ENCODE measurements at regions not wholly inside any gene's neighbourhood (a gene's known extent, or its start where the extent isn't known, plus 50 kb on each side); places are given as distances from the start of the nearest gene placed in this dataset.
"Not testable (repeated sequence)": the region's sequence is repeated elsewhere in the genome, so short reads cannot be mapped to it uniquely, and the experiment has no call there.

- H3K4me1 ChIP-seq (ENCODE audit: control insufficient read depth in 2 of 2, insufficient read depth in 2 of 2, low read length in 2 of 2) = no peaks in the 10 kb centered on the region
- no peaks in the 10 kb centered on the region for H3K9me3 ChIP-seq (ENCODE audit: control insufficient read depth in 2 of 2, low read length in 2 of 2)
- H3K27me3 ChIP-seq (ENCODE audit: control insufficient read depth in 2 of 2, insufficient read depth in 2 of 2, low read length in 2 of 2) = no peaks in the 10 kb centered on the region
- H3K4me3 ChIP-seq (ENCODE audit: low read length in 2 of 2) = no peak overlapping the region
- no peak overlapping the region for H3K9ac ChIP-seq (ENCODE audit: low read depth in 1 of 2, low read length in 2 of 2)
- H3K36me3 ChIP-seq (ENCODE audit: control insufficient read depth in 2 of 2, insufficient read depth in 2 of 2, low read length in 2 of 2) = no peaks in the 10 kb centered on the region
- no peak overlapping the region for H3K27ac ChIP-seq (ENCODE audit: low read depth in 2 of 2, low read length in 2 of 2)
Measured at GRCh38 chr3:94394885-94395284, 332.0 kb downstream of the NSUN3 start.

GRCh38 chr3:94395851-94396250 lies 333.0 kb downstream of the NSUN3 start:
- Histone ChIP-seq H3K4me1 (ENCODE audit: control insufficient read depth in 2 of 2, insufficient read depth in 2 of 2, low read length in 2 of 2) (no peaks in the 10 kb centered on the region), H3K27ac (ENCODE audit: low read depth in 2 of 2, low read length in 2 of 2) (no peak overlapping the region), H3K4me3 (ENCODE audit: low read length in 2 of 2) (no peak overlapping the region), H3K9me3 (ENCODE audit: control insufficient read depth in 2 of 2, low read length in 2 of 2) (no peaks in the 10 kb centered on the region), H3K9ac (ENCODE audit: low read depth in 1 of 2, low read length in 2 of 2) (no peak overlapping the region), H3K36me3 (ENCODE audit: control insufficient read depth in 2 of 2, insufficient read depth in 2 of 2, low read length in 2 of 2) (no peaks in the 10 kb centered on the region), H3K27me3 (ENCODE audit: control insufficient read depth in 2 of 2, insufficient read depth in 2 of 2, low read length in 2 of 2) (no peaks in the 10 kb centered on the region)

- Histone ChIP-seq H3K9me3 (ENCODE audit: control insufficient read depth in 2 of 2, low read length in 2 of 2) (no peaks in the 10 kb centered on the region), H3K9ac (ENCODE audit: low read depth in 1 of 2, low read length in 2 of 2) (no peak overlapping the region), H3K4me3 (ENCODE audit: low read length in 2 of 2) (no peak overlapping the region), H3K36me3 (ENCODE audit: control insufficient read depth in 2 of 2, insufficient read depth in 2 of 2, low read length in 2 of 2) (no peaks in the 10 kb centered on the region), H3K27ac (ENCODE audit: low read depth in 2 of 2, low read length in 2 of 2) (no peak overlapping the region), H3K4me1 (ENCODE audit: control insufficient read depth in 2 of 2, insufficient read depth in 2 of 2, low read length in 2 of 2) (no peaks in the 10 kb centered on the region), H3K27me3 (ENCODE audit: control insufficient read depth in 2 of 2, insufficient read depth in 2 of 2, low read length in 2 of 2) (no peaks in the 10 kb centered on the region)
Measured at GRCh38 chr3:94398036-94398435, 335.2 kb downstream of the NSUN3 start.

- H3K9me3 ChIP-seq (ENCODE audit: control insufficient read depth in 2 of 2, low read length in 2 of 2) = no peaks in the 10 kb centered on the region
- no peak overlapping the region for H3K4me3 ChIP-seq (ENCODE audit: low read length in 2 of 2)
- H3K27me3 ChIP-seq (ENCODE audit: control insufficient read depth in 2 of 2, insufficient read depth in 2 of 2, low read length in 2 of 2) = no peaks in the 10 kb centered on the region
- H3K27ac ChIP-seq (ENCODE audit: low read depth in 2 of 2, low read length in 2 of 2) = no peak overlapping the region
- no peak overlapping the region for H3K9ac ChIP-seq (ENCODE audit: low read depth in 1 of 2, low read length in 2 of 2)
- no peaks in the 10 kb centered on the region for H3K4me1 ChIP-seq (ENCODE audit: control insufficient read depth in 2 of 2, insufficient read depth in 2 of 2, low read length in 2 of 2)
- H3K36me3 ChIP-seq (ENCODE audit: control insufficient read depth in 2 of 2, insufficient read depth in 2 of 2, low read length in 2 of 2) = no peaks in the 10 kb centered on the region
Measured at GRCh38 chr3:94401466-94401865, 338.6 kb downstream of the NSUN3 start.

- Histone ChIP-seq H3K27ac (ENCODE audit: low read depth in 2 of 2, low read length in 2 of 2) (no peak overlapping the region), H3K4me3 (ENCODE audit: low read length in 2 of 2) (no peak overlapping the region), H3K9me3 (ENCODE audit: control insufficient read depth in 2 of 2, low read length in 2 of 2) (no peaks in the 10 kb centered on the region), H3K27me3 (ENCODE audit: control insufficient read depth in 2 of 2, insufficient read depth in 2 of 2, low read length in 2 of 2) (no peaks in the 10 kb centered on the region), H3K4me1 (ENCODE audit: control insufficient read depth in 2 of 2, insufficient read depth in 2 of 2, low read length in 2 of 2) (no peaks in the 10 kb centered on the region), H3K36me3 (ENCODE audit: control insufficient read depth in 2 of 2, insufficient read depth in 2 of 2, low read length in 2 of 2) (no peaks in the 10 kb centered on the region), H3K9ac (ENCODE audit: low read depth in 1 of 2, low read length in 2 of 2) (no peak overlapping the region)
Measured at GRCh38 chr3:94402126-94402525, 339.3 kb downstream of the NSUN3 start.

- Histone ChIP-seq H3K4me1 (ENCODE audit: control insufficient read depth in 2 of 2, insufficient read depth in 2 of 2, low read length in 2 of 2) (no peaks in the 10 kb centered on the region), H3K9me3 (ENCODE audit: control insufficient read depth in 2 of 2, low read length in 2 of 2) (no peaks in the 10 kb centered on the region), H3K27ac (ENCODE audit: low read depth in 2 of 2, low read length in 2 of 2) (no peak overlapping the region), H3K27me3 (ENCODE audit: control insufficient read depth in 2 of 2, insufficient read depth in 2 of 2, low read length in 2 of 2) (no peaks in the 10 kb centered on the region), H3K9ac (ENCODE audit: low read depth in 1 of 2, low read length in 2 of 2) (no peak overlapping the region), H3K4me3 (ENCODE audit: low read length in 2 of 2) (no peak overlapping the region), H3K36me3 (ENCODE audit: control insufficient read depth in 2 of 2, insufficient read depth in 2 of 2, low read length in 2 of 2) (no peaks in the 10 kb centered on the region)
Measured at GRCh38 chr3:94405258-94406035, 342.6 kb downstream of the NSUN3 start.

- Histone ChIP-seq H3K4me1 (ENCODE audit: control insufficient read depth in 2 of 2, insufficient read depth in 2 of 2, low read length in 2 of 2) (no peaks in the 10 kb centered on the region), H3K27me3 (ENCODE audit: control insufficient read depth in 2 of 2, insufficient read depth in 2 of 2, low read length in 2 of 2) (no peaks in the 10 kb centered on the region), H3K9ac (ENCODE audit: low read depth in 1 of 2, low read length in 2 of 2) (no peak overlapping the region), H3K9me3 (ENCODE audit: control insufficient read depth in 2 of 2, low read length in 2 of 2) (no peaks in the 10 kb centered on the region), H3K36me3 (ENCODE audit: control insufficient read depth in 2 of 2, insufficient read depth in 2 of 2, low read length in 2 of 2) (no peaks in the 10 kb centered on the region), H3K27ac (ENCODE audit: low read depth in 2 of 2, low read length in 2 of 2) (no peak overlapping the region), H3K4me3 (ENCODE audit: low read length in 2 of 2) (no peak overlapping the region)
Measured at GRCh38 chr3:94406595-94406994, 343.7 kb downstream of the NSUN3 start.

- H3K27me3 ChIP-seq (ENCODE audit: control insufficient read depth in 2 of 2, insufficient read depth in 2 of 2, low read length in 2 of 2) = not testable (repeated sequence)
Measured at GRCh38 chr3:94412936-94413335, 350.1 kb downstream of the NSUN3 start.

GRCh38 chr3:94413336-94414108 lies 350.7 kb downstream of the NSUN3 start:
- H3K27ac ChIP-seq (ENCODE audit: low read depth in 2 of 2, low read length in 2 of 2) = no peak overlapping the region
- no peaks in the 10 kb centered on the region for H3K27me3 ChIP-seq (ENCODE audit: control insufficient read depth in 2 of 2, insufficient read depth in 2 of 2, low read length in 2 of 2)
- H3K9me3 ChIP-seq (ENCODE audit: control insufficient read depth in 2 of 2, low read length in 2 of 2) = no peaks in the 10 kb centered on the region
- no peaks in the 10 kb centered on the region for H3K36me3 ChIP-seq (ENCODE audit: control insufficient read depth in 2 of 2, insufficient read depth in 2 of 2, low read length in 2 of 2)
- no peak overlapping the region for H3K9ac ChIP-seq (ENCODE audit: low read depth in 1 of 2, low read length in 2 of 2)
- H3K4me1 ChIP-seq (ENCODE audit: control insufficient read depth in 2 of 2, insufficient read depth in 2 of 2, low read length in 2 of 2) = no peaks in the 10 kb centered on the region
- no peak overlapping the region for H3K4me3 ChIP-seq (ENCODE audit: low read length in 2 of 2)

More at GRCh38 chr3:94412936-94413335, 350.1 kb downstream of the NSUN3 start:
- H3K27ac ChIP-seq (ENCODE audit: low read depth in 2 of 2, low read length in 2 of 2); H3K9ac ChIP-seq (ENCODE audit: low read depth in 1 of 2, low read length in 2 of 2); H3K36me3 ChIP-seq (ENCODE audit: control insufficient read depth in 2 of 2, insufficient read depth in 2 of 2, low read length in 2 of 2); H3K4me1 ChIP-seq (ENCODE audit: control insufficient read depth in 2 of 2, insufficient read depth in 2 of 2, low read length in 2 of 2); H3K9me3 ChIP-seq (ENCODE audit: control insufficient read depth in 2 of 2, low read length in 2 of 2); H3K4me3 ChIP-seq (ENCODE audit: low read length in 2 of 2): not testable (repeated sequence)

- H3K4me3 ChIP-seq (ENCODE audit: low read length in 2 of 2) = no peak overlapping the region
- no peak overlapping the region for H3K27ac ChIP-seq (ENCODE audit: low read depth in 2 of 2, low read length in 2 of 2)
- H3K27me3 ChIP-seq (ENCODE audit: control insufficient read depth in 2 of 2, insufficient read depth in 2 of 2, low read length in 2 of 2) = no peaks in the 10 kb centered on the region
- no peaks in the 10 kb centered on the region for H3K9me3 ChIP-seq (ENCODE audit: control insufficient read depth in 2 of 2, low read length in 2 of 2)
- H3K36me3 ChIP-seq (ENCODE audit: control insufficient read depth in 2 of 2, insufficient read depth in 2 of 2, low read length in 2 of 2) = no peaks in the 10 kb centered on the region
- H3K4me1 ChIP-seq (ENCODE audit: control insufficient read depth in 2 of 2, insufficient read depth in 2 of 2, low read length in 2 of 2) = no peaks in the 10 kb centered on the region
- H3K9ac ChIP-seq (ENCODE audit: low read depth in 1 of 2, low read length in 2 of 2) = no peak overlapping the region
Measured at GRCh38 chr3:94414418-94414817, 351.6 kb downstream of the NSUN3 start.
